GM12878 (cell line): ENCODE measurements at regions not wholly inside any gene's neighbourhood (a gene's known extent, or its start where the extent isn't known, plus 50 kb on each side); places are given as distances from the start of the nearest gene placed in this dataset.

Experiments used
- ATAC-seq: fragments of 200-7000 bp; cut with Tn5 transposase; 3 replicates; pipeline ENCODE4 v1.9.1; 2020; ENCODE audit warnings: mild to moderate bottlenecking, moderate library complexity
- BruUV-seq: library from RNA; stranded (reverse); fragments of 400-500 nt; replicated peaks from 2 replicates; lab custom pipeline; 2021; lab: Mats Ljungman, UMichigan
- CTCF ChIA-PET: fragments of 300-600 bp; sonication (Branson Sonifier 250); formaldehyde crosslinking; extraction: SDS; loops from one replicate; lab custom pipeline; 2021; ENCODE audit warnings: inconsistent platforms; lab: Yijun Ruan, JAX
- POLR2A ChIA-PET: fragments of 350-600 bp; formaldehyde crosslinking; extraction: SDS; loops from one replicate; lab custom pipeline; 2021; ENCODE audit warnings: inconsistent platforms; lab: Charles Lee
- RAD21 ChIA-PET: fragments of 300-600 bp; sonication (Branson Sonifier 250); formaldehyde crosslinking; loops from one replicate; lab custom pipeline; 2023; ENCODE audit warnings: antibody characterized with exemption; ENCODE audit not compliant: unreplicated experiment; lab: Charles Lee
- SMC1A ChIA-PET: fragments of 300-600 bp; sonication (Branson Sonifier 250); formaldehyde crosslinking; loops from one replicate; lab custom pipeline; 2023; ENCODE audit not compliant: unreplicated experiment, uncharacterized antibody; lab: Charles Lee
- DNase-seq: peaks from one replicate; pipeline ENCODE4 v3.0.0-alpha.2; 2011; ENCODE audit warnings: low read depth, low spot score
- FAIRE-seq: peaks from 3 replicates; lab custom pipeline; 2011; peaks lifted over from hg19 to GRCh38; lab: Jason Lieb, UNC
- H2AFZ ChIP-seq: 2 replicates; pipeline ENCODE4 v1.6.0; 2011; ENCODE audit warnings: low read depth, low read length, control low read depth; ENCODE audit not compliant: control insufficient read depth
- H3K27ac ChIP-seq: 2 replicates; pipeline ENCODE4 v1.5.1; 2011; ENCODE audit warnings: control low read depth; ENCODE audit not compliant: control insufficient read depth, insufficient read depth
- H3K27me3 ChIP-seq, 2 experiments: replicated peaks in 1 of 2; 2 replicates each; pipeline versions ENCODE4 v1.6.0 to v1.6.1; 2011; ENCODE audit warnings: low read length in 1 of 2; ENCODE audit not compliant: control insufficient read depth in 2 of 2, insufficient read depth in 2 of 2
- H3K36me3 ChIP-seq, 2 experiments: 2 replicates each; pipeline ENCODE4 v1.5.1; 2011; ENCODE audit warnings: low read length in 1 of 2; ENCODE audit not compliant: control insufficient read depth in 2 of 2, insufficient read depth in 2 of 2
- H3K4me1 ChIP-seq: 2 replicates; pipeline ENCODE4 v1.6.1; 2011; ENCODE audit warnings: mild to moderate bottlenecking, low read length, moderate library complexity, mixed read lengths; ENCODE audit not compliant: control insufficient read depth, insufficient read depth
- H3K4me2 ChIP-seq: 2 replicates; pipeline ENCODE4 v1.6.0; 2011; ENCODE audit warnings: control low read depth; ENCODE audit not compliant: control insufficient read depth, insufficient read depth
- H3K4me3 ChIP-seq: fragments of 200-600 bp; sonication (generic); 2 replicates; pipeline ENCODE4 v1.5.1; 2016
- H3K79me2 ChIP-seq: 2 replicates; pipeline ENCODE4 v1.6.0; 2011; ENCODE audit warnings: low read length; ENCODE audit not compliant: control insufficient read depth, insufficient read depth
- H3K9ac ChIP-seq: 2 replicates; pipeline ENCODE4 v1.8.0; 2011; ENCODE audit warnings: low read length, control low read depth, mixed read lengths; ENCODE audit not compliant: control insufficient read depth, insufficient read depth
- H3K9me3 ChIP-seq: replicated peaks from 3 replicates; pipeline ENCODE4 v1.5.1; 2011; ENCODE audit warnings: mild to moderate bottlenecking, low read length; ENCODE audit not compliant: control insufficient read depth, insufficient read depth
- H4K20me1 ChIP-seq: 2 replicates; pipeline ENCODE4 v1.6.0; 2011; ENCODE audit not compliant: control insufficient read depth, insufficient read depth
- BCL11A ChIP-seq: IDR thresholded peaks from 2 replicates; pipeline ENCODE4 v1.6.1; 2011; ENCODE audit warnings: low read depth, low read length
- BRCA1 ChIP-seq: IDR thresholded peaks from 2 replicates; pipeline ENCODE4 v1.6.1; 2011; ENCODE audit warnings: low read depth, low read length, improper control_type of control experiment
- CBX3 ChIP-seq: fragments of 200-600 bp; sonication (generic); IDR thresholded peaks from 2 replicates; pipeline ENCODE4 v1.6.1; 2016; ENCODE audit warnings: low read depth, borderline replicate concordance
- EZH2 ChIP-seq: IDR thresholded peaks from 2 replicates; pipeline ENCODE4 v1.6.1; 2012; ENCODE audit warnings: low read depth, mild to moderate bottlenecking, control low read depth, inconsistent platforms, low read length, borderline replicate concordance; ENCODE audit not compliant: control insufficient read depth
- HDAC6 ChIP-seq: fragments of 200-600 bp; sonication (generic); IDR thresholded peaks from one replicate; pipeline ENCODE4 v1.8.0; 2017; ENCODE audit warnings: antibody characterized with exemption; ENCODE audit not compliant: unreplicated experiment
- KLF5 ChIP-seq: fragments of 450-650 bp; IDR thresholded peaks from 2 replicates; pipeline ENCODE4 v1.6.1; 2014; ENCODE audit warnings: mild to moderate bottlenecking; ENCODE audit not compliant: partially characterized antibody
- MEF2B ChIP-seq: fragments of 450-650 bp; IDR thresholded peaks from 2 replicates; pipeline ENCODE4 v1.6.1; 2018; ENCODE audit warnings: mild to moderate bottlenecking, moderate library complexity; ENCODE audit not compliant: partially characterized antibody, poor library complexity, severe bottlenecking
- MTA3 ChIP-seq: IDR thresholded peaks from 2 replicates; pipeline ENCODE4 v1.6.1; 2012; ENCODE audit warnings: low read length, inconsistent platforms, borderline replicate concordance
- NFIC ChIP-seq: IDR thresholded peaks from 2 replicates; pipeline ENCODE4 v1.6.1; 2012; ENCODE audit warnings: low read depth, mild to moderate bottlenecking, inconsistent platforms, low read length, moderate library complexity
- NR2C1 ChIP-seq: fragments of 450-650 bp; IDR thresholded peaks from 2 replicates; pipeline ENCODE4 v1.6.1; 2017; ENCODE audit warnings: antibody characterized with exemption, mild to moderate bottlenecking, moderate library complexity
- SREBF1 ChIP-seq: IDR thresholded peaks from 2 replicates; pipeline ENCODE4 v1.6.1; 2012; ENCODE audit warnings: mild to moderate bottlenecking, low read length
- SREBF2 ChIP-seq: IDR thresholded peaks from 2 replicates; pipeline ENCODE4 v1.6.1; 2012; ENCODE audit warnings: mild to moderate bottlenecking, low read length
- TCF3 ChIP-seq: IDR thresholded peaks from 2 replicates; pipeline ENCODE4 v1.6.1; 2012; ENCODE audit warnings: low read depth, mild to moderate bottlenecking, low read length, borderline replicate concordance; ENCODE audit not compliant: insufficient read depth
- ZNF217 ChIP-seq: fragments of 450-650 bp; IDR thresholded peaks from 2 replicates; pipeline ENCODE4 v1.6.1; 2017; ENCODE audit warnings: antibody characterized with exemption, mild to moderate bottlenecking
- ZNF274 ChIP-seq: IDR thresholded peaks from one replicate; pipeline ENCODE4 v1.8.0; 2011; ENCODE audit not compliant: insufficient read length, insufficient read depth
- WGBS: methylation state at CpG from one replicate; pipeline ENCODE4 v1.1.6; 2016; ENCODE audit warnings: low lambda C conversion rate; ENCODE audit not compliant: insufficient replicate concordance, insufficient coverage; ENCODE audit errors: missing lambda C conversion rate; 5-methylcytosine and 5-hydroxymethylcytosine counted together
- in situ Hi-C: fragments of 300-500 bp; cut with MboI; formaldehyde crosslinking; loops from 9 replicates; pipeline ENCODE4 v1.14.3; 2018; ENCODE audit warnings: mixed read lengths
- intact Hi-C: fragments of 100-400 bp; cut with micrococcal nuclease; formaldehyde crosslinking; loops from one replicate; pipeline ENCODE4 v1.14.2; 2022; ENCODE audit not compliant: unreplicated experiment
- TF ChIP-seq, protein P1 (sequence below): IDR thresholded peaks from 2 replicates; pipeline ENCODE4 v1.6.1; 2011; ENCODE audit warnings: borderline replicate concordance, low read depth, mild to moderate bottlenecking, moderate library complexity, low read length; ENCODE audit not compliant: insufficient read depth, poor library complexity, severe bottlenecking
- TF ChIP-seq, protein P2 (sequence below): fragments of 450-650 bp; IDR thresholded peaks from 2 replicates; pipeline ENCODE4 v1.6.1; 2018; ENCODE audit warnings: borderline replicate concordance, mild to moderate bottlenecking; ENCODE audit not compliant: partially characterized antibody
- TF ChIP-seq, protein P3 (sequence below): fragments of 450-650 bp; formaldehyde crosslinking; IDR thresholded peaks from 2 replicates; pipeline ENCODE4 v1.4.0; 2022; ENCODE audit warnings: mild to moderate bottlenecking, moderate library complexity

DNA sequence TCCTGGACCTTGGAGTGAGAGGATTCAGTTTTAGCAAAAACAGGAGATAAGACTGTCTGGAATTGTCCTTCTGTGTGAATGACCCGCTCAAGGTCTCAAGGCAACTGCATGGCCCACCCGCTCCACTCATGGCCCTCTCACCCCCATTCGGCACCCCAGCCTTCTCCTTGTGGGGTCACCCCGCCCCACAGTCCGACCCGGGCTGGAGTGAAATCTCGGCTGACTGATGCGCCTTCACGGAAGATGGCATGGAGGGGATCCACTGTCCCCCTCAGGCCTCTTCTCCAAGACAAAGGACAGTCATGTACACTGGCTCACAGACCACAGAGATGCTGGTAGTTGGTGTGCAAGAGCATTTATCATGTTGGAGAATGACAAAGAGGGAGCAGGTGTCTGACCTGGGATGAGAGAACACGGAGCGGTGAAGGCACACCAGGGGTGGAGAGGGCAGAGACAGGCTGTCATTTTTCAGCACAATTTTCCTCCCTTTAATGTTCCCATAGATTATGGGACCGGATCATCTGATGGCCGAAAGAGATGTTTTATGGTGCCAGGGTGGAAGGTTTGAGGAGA lies 391.9 kb upstream of the TNRC6C start:
- H3K79me2 ChIP-seq, result no peaks in the 10 kb centered on the region
- in situ Hi-C loops (no loop called here), intact Hi-C loops (no loop called here)
- no peak overlapping the region for H3K27ac ChIP-seq
- H3K4me3 ChIP-seq, result no peak overlapping the region
- peaks cover 0 to 2% of the 10 kb centered on the region in 2 experiments; a peak in 3 of 4 replicates for H3K27me3 ChIP-seq
- WGBS, result 61% methylated on average over 13 of the region's 13 CpGs
- no peaks in the 10 kb centered on the region for H3K4me1 ChIP-seq
- ChIA-PET SMC1A (no interaction called here), CTCF (no interaction called here), POLR2A (no interaction called here), RAD21 (no interaction called here)
- DNase-seq, result no peak
- H3K36me3 ChIP-seq, result no peaks in the 10 kb centered on the region
- no peak overlapping the region for H2AFZ ChIP-seq
- H3K4me2 ChIP-seq, result no peak overlapping the region
- H3K9me3 ChIP-seq, result no peaks in the 10 kb centered on the region
- no peaks in the 10 kb centered on the region for H4K20me1 ChIP-seq
- no peak for FAIRE-seq
- H3K9ac ChIP-seq, result no peak overlapping the region
- ATAC-seq, result no peak
- no TSS peak for BruUV-seq
- TF ChIP-seq MTA3, result no peak
- TF ChIP-seq, protein P1, sequence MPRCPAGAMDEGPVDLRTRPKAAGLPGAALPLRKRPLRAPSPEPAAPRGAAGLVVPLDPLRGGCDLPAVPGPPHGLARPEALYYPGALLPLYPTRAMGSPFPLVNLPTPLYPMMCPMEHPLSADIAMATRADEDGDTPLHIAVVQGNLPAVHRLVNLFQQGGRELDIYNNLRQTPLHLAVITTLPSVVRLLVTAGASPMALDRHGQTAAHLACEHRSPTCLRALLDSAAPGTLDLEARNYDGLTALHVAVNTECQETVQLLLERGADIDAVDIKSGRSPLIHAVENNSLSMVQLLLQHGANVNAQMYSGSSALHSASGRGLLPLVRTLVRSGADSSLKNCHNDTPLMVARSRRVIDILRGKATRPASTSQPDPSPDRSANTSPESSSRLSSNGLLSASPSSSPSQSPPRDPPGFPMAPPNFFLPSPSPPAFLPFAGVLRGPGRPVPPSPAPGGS, result no peak
- no peak for TF ChIP-seq EZH2
- TF ChIP-seq MEF2B, result no peak
- TF ChIP-seq NFIC, result no peak
- no peak for TF ChIP-seq CBX3
- no peak for TF ChIP-seq BCL11A
- no peak for TF ChIP-seq SREBF2
- TF ChIP-seq ZNF274, result no peak
- TF ChIP-seq SREBF1, result no peak
- TF ChIP-seq KLF5, result no peak
- no peak for TF ChIP-seq TCF3
- TF ChIP-seq NR2C1, result no peak
- no peak for TF ChIP-seq HDAC6
- TF ChIP-seq BRCA1, result no peak
- TF ChIP-seq, protein P2, sequence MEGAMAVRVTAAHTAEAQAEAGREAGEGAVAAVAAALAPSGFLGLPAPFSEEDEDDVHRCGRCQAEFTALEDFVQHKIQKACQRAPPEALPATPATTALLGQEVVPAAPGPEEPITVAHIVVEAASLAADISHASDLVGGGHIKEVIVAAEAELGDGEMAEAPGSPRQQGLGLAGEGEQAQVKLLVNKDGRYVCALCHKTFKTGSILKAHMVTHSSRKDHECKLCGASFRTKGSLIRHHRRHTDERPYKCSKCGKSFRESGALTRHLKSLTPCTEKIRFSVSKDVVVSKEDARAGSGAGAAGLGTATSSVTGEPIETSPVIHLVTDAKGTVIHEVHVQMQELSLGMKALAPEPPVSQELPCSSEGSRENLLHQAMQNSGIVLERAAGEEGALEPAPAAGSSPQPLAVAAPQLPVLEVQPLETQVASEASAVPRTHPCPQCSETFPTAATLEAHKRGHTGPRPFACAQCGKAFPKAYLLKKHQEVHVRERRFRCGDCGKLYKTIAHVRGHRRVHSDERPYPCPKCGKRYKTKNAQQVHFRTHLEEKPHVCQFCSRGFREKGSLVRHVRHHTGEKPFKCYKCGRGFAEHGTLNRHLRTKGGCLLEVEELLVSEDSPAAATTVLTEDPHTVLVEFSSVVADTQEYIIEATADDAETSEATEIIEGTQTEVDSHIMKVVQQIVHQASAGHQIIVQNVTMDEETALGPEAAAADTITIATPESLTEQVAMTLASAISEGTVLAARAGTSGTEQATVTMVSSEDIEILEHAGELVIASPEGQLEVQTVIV, result no peak
- TF ChIP-seq, protein P3, sequence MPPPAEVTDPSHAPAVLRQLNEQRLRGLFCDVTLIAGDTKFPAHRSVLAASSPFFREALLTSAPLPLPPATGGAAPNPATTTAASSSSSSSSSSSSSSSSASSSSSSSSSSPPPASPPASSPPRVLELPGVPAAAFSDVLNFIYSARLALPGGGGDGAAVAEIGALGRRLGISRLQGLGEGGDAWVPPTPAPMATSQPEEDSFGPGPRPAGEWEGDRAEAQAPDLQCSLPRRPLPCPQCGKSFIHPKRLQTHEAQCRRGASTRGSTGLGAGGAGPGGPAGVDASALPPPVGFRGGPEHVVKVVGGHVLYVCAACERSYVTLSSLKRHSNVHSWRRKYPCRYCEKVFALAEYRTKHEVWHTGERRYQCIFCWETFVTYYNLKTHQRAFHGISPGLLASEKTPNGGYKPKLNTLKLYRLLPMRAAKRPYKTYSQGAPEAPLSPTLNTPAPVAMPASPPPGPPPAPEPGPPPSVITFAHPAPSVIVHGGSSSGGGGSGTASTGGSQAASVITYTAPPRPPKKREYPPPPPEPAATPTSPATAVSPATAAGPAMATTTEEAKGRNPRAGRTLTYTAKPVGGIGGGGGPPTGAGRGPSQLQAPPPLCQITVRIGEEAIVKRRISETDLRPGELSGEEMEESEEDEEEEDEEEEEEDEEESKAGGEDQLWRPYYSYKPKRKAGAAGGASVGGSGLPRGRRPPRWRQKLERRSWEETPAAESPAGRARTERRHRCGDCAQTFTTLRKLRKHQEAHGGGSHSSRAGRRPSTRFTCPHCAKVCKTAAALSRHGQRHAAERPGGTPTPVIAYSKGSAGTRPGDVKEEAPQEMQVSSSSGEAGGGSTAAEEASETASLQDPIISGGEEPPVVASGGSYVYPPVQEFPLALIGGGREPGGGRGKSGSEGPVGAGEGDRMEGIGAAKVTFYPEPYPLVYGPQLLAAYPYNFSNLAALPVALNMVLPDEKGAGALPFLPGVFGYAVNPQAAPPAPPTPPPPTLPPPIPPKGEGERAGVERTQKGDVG (CRISPR knock-in tag), result no peak
- no peak for TF ChIP-seq ZNF217
